Omental fat pad (tissue), 3 donors: ENCODE measurements at regions not wholly inside any gene's neighbourhood (a gene's known extent, or its start where the extent isn't known, plus 50 kb on each side); places are given as distances from the start of the nearest gene placed in this dataset.
"Not testable (repeated sequence)": the region's sequence is repeated elsewhere in the genome, so short reads cannot be mapped to it uniquely, and the experiment has no call there.

ENCODE experiments used
- ATAC-seq: fragments of 150-250 bp; one replicate; pipeline ENCODE4 v1.9.1; 2016; ENCODE audit warnings: mild to moderate bottlenecking, moderate library complexity; ENCODE audit not compliant: low FRiP score
- DNase-seq: peaks from one replicate; pipeline ENCODE4 v3.0.0-alpha.2; 2019; ENCODE audit warnings: low spot score
- TF ChIP-seq, protein P1 (sequence below), 3 donors: fragments of 450-650 bp; IDR thresholded peaks; one replicate each; pipeline ENCODE4 v1.5.1; 2016 to 2017; ENCODE audit warnings: antibody characterized with exemption in 3 of 3, mild to moderate bottlenecking in 3 of 3, moderate library complexity in 2 of 3

DNA sequence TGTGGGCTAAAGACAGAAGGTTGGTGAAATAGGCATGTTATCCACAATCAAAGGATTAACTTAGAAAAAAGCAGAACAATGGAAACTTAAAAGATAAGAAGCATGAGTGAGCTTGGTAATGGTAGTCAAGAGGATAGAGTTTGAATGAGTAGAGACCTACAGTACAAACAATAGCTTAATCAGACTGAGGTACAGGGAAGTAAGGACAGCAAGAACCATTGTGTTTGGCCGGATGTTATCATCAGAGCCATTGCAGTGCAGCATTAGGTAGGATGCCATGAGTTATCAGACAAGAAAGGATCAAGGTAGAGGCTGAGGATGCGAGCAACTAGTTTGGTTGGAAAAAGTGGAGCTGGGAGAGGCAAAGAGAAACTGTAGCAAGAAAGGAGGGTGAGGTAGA lies 353.3 kb upstream of the VSTM2A start:
- DNase-seq (no peak), ATAC-seq (no peak)
- TF ChIP-seq, protein P1, sequence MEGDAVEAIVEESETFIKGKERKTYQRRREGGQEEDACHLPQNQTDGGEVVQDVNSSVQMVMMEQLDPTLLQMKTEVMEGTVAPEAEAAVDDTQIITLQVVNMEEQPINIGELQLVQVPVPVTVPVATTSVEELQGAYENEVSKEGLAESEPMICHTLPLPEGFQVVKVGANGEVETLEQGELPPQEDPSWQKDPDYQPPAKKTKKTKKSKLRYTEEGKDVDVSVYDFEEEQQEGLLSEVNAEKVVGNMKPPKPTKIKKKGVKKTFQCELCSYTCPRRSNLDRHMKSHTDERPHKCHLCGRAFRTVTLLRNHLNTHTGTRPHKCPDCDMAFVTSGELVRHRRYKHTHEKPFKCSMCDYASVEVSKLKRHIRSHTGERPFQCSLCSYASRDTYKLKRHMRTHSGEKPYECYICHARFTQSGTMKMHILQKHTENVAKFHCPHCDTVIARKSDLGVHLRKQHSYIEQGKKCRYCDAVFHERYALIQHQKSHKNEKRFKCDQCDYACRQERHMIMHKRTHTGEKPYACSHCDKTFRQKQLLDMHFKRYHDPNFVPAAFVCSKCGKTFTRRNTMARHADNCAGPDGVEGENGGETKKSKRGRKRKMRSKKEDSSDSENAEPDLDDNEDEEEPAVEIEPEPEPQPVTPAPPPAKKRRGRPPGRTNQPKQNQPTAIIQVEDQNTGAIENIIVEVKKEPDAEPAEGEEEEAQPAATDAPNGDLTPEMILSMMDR (IDR thresholded peaks at IDR 0.05): no peak

DNA sequence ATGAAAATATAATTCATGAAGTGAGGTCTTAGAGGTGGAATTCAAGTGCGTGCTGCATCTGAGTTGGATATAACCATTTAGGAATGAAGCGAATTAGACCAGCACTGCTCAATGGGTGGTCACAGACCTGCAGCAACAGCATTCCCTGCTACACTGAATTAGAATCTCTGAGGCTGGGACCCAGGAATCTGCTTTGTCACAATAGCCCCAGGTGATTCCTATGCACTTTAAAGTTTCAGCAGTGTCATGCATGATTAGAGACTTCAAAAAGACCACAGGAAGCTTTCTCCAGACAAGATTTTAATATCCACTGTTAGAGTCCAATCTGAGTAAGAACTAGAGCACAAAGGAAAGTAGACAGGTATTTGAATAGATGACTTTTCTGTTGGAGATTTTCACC lies 352.8 kb upstream of the VSTM2A start:
- TF ChIP-seq, protein P1 (IDR thresholded peaks at IDR 0.05): no peak
- DNase-seq: no peak
- ATAC-seq: no peak

DNA sequence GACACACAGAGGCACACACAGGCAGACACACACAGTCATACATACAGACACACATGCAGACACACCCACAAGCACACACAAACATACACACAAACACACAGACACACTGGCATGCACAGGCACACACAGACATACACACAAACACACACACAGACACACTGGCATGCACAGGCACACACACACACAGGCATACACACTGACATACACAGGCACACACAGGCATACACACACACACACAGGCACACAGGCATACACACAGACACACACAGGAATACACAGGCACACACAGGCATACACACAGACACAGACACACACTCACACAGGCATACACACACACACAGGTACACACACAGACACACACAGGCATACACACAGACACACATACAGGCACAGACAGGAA lies 340.7 kb upstream of the VSTM2A start:
- no peak for ATAC-seq
- DNase-seq: no peak
- TF ChIP-seq, protein P1 (IDR thresholded peaks at IDR 0.05): no peak

DNA sequence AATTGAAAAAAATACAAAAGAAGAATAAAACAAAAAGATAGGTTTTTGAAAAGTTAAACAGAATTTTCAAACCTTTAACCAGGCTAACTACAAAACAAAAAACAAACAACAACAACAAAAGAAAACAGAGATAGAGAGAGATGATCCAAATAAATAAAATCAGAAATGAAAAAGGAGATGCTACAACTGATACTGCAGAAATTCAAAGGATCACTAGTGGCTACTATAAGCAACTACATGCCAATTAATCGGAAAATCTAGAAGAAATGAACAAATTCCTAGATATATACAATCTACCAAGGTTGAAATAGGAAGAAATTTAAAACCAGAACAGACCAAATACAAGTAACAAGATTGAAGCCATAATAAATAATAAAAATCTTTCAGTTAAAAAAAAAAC lies 326.8 kb upstream of the VSTM2A start:
- no peak for ATAC-seq
- TF ChIP-seq, protein P1 (IDR thresholded peaks at IDR 0.05): no peak
- DNase-seq: no peak

DNA sequence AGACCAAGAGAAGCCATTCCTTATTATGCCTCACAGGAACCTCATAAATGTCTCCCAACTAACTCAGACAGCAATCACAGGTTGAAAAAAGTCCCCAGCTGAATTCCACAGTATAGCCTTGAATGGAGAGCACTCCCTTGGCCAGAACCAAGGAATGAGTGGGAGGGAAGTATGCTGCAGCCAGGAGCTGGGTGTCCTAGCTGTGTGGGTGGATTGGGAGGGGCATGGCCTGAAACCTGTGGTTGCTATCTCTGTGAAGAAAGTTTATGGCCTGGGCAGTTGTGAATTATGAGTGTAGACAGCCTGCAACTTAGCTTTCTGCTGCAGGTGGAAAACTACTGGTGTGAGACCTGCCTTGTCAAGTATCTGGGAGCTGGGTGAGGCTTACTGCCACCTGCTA lies 316.1 kb upstream of the VSTM2A start:
- DNase-seq: not testable (repeated sequence)
- peak; percentile 87 for ATAC-seq

DNA sequence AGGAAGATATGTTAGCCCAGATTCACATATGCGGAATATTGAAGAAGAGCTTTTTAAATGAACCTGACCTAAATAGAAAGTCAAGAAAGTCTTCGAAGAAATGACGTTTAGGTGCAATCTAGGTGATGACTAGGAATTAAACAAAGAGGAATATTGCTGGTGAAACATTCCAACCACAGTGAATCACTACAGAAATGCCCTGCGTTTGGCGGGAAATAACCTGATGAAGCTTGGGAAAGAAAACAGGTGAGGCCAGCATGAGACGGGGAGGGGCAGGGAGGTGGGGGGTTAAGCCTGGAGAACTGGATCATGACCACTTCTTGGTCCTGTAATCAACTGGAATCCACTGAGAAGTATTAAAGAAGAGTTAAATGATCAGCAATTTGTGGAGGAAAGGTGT lies 299.4 kb upstream of the VSTM2A start:
- TF ChIP-seq, protein P1 (IDR thresholded peaks at IDR 0.05): no peak
- DNase-seq (no peak), ATAC-seq (no peak)

DNA sequence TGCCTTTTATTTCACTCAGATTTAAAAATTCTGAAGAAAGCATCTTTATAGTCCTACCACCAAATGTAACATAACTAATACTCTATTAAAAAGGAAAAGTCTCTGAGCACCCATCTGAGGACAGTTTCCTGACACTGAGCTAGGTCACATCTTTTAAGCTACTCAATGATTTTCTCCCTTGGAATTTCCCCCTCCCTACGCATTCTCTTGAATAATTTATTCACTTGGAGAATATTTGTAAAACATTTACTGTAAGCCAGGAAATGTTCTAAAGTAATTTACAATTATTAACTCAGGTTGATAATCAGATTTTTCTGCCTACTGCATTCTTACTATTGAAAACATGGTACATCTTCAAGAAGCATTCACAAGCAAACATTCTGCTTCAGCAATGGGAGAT lies 297.2 kb upstream of the VSTM2A start:
- no peak for DNase-seq
- ATAC-seq: no peak
- TF ChIP-seq, protein P1 (IDR thresholded peaks at IDR 0.05): no peak

DNA sequence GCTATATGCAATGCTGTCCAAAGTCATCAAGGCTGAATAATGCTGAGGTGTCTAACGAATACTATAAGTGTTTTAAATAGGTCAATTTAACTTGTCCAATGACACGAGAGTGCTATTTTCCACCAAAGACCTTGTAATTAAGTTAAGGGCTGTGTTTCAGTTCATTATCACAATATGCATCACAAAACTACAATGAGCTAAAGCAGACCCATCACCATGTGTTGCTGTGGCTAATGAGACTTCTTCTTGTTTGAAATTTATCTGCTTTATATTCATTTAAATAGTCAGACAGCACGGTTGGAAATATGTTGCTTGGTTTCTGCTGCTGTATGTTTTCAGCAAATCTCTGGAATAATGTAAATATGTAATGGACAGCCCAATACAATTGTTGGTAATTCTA lies 292.5 kb upstream of the VSTM2A start:
- TF ChIP-seq, protein P1 (IDR thresholded peaks at IDR 0.05): no peak
- ATAC-seq: no peak
- DNase-seq: no peak
